Stomach (tissue), 4 donors: ENCODE measurements at regions not wholly inside any gene's neighbourhood (a gene's known extent, or its start where the extent isn't known, plus 50 kb on each side); places are given as distances from the start of the nearest gene placed in this dataset.

Experiments used
- CTCF ChIP-seq, 7 experiments: fragments of 450-650 bp in 4 of 7; fragments of 200-600 bp in 3 of 7; sonication (generic) in 3 of 7; IDR thresholded peaks; one replicate each; pipeline ENCODE4 v1.5.1; 2016 to 2019; ENCODE audit warnings: antibody characterized with exemption in 7 of 7, control low read depth in 2 of 7, mild to moderate bottlenecking in 1 of 7
- POLR2A ChIP-seq, 4 donors: fragments of 450-650 bp; IDR thresholded peaks; one replicate each; pipeline ENCODE4 v1.6.1; 2016; ENCODE audit warnings: antibody characterized with exemption in 4 of 4, control low read depth in 2 of 4, mild to moderate bottlenecking in 1 of 4, moderate library complexity in 1 of 4

- TF ChIP-seq CTCF (IDR thresholded peaks at IDR 0.05): no peak
- no peak for TF ChIP-seq POLR2A (IDR thresholded peaks at IDR 0.05)
These were observed 274.9 kb upstream of the PITX2 start for GRCh38 chr4:110897784-110898183.
